ENCODE measurements at regions not wholly inside any gene's neighbourhood (a gene's known extent, or its start where the extent isn't known, plus 50 kb on each side); places are given as distances from the start of the nearest gene placed in this dataset.
A peak's percentile ranks its signal among the peaks of the same experiment; 100 is the strongest.

DNA sequence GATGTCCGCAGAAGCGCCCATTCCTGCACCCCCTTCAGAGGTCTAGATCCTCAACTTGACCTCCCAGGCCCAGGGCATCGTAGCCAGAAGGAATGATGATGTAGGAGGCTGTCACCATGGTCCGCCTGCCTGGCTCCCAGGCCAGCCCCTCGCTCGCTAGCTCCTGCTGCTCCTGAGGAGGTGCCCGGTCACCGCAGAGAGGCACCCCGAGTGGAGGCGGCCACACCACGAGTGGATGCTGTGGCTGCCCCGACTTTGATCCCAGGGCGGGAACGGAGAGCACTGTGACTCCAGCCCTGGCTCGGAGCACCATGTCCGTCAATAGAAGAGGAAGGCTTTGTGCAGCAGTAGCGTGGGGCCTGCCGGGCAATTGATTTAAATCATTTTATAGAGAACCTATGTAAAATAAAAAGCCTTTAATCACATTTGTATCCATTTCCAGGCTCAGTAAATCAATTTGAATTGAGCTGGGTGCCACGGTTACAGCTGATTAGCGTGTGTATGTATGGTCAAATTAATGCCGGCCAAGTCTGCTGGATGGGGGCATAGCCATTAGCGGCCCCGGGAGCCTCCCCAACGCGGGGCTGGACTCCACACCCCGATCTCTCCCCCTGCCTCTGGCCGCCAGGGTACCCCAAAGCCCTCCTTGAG is 122.6 kb upstream of the GSE1 start:
- H3K9me3 ChIP-seq, result no peaks in the 10 kb centered on the region
- no peaks in the 10 kb centered on the region for H3K36me3 ChIP-seq
- no peaks in the 10 kb centered on the region for H3K27me3 ChIP-seq
- no peak overlapping the region for H3K4me3 ChIP-seq
- DNase-seq, result no peak
- peaks cover 6 to 13% of the 10 kb centered on the region in 2 donors for H3K4me1 ChIP-seq
- intact Hi-C loops (cut with DNase I; ENCODE audit: low total_unique reads), result no loop called here
- H3K27ac ChIP-seq, result no peak overlapping the region
- no peak for TF ChIP-seq POLR2A (IDR thresholded peaks at IDR 0.05)
- TF ChIP-seq, protein P1, sequence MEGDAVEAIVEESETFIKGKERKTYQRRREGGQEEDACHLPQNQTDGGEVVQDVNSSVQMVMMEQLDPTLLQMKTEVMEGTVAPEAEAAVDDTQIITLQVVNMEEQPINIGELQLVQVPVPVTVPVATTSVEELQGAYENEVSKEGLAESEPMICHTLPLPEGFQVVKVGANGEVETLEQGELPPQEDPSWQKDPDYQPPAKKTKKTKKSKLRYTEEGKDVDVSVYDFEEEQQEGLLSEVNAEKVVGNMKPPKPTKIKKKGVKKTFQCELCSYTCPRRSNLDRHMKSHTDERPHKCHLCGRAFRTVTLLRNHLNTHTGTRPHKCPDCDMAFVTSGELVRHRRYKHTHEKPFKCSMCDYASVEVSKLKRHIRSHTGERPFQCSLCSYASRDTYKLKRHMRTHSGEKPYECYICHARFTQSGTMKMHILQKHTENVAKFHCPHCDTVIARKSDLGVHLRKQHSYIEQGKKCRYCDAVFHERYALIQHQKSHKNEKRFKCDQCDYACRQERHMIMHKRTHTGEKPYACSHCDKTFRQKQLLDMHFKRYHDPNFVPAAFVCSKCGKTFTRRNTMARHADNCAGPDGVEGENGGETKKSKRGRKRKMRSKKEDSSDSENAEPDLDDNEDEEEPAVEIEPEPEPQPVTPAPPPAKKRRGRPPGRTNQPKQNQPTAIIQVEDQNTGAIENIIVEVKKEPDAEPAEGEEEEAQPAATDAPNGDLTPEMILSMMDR (IDR thresholded peaks at IDR 0.05), result no peak

DNA sequence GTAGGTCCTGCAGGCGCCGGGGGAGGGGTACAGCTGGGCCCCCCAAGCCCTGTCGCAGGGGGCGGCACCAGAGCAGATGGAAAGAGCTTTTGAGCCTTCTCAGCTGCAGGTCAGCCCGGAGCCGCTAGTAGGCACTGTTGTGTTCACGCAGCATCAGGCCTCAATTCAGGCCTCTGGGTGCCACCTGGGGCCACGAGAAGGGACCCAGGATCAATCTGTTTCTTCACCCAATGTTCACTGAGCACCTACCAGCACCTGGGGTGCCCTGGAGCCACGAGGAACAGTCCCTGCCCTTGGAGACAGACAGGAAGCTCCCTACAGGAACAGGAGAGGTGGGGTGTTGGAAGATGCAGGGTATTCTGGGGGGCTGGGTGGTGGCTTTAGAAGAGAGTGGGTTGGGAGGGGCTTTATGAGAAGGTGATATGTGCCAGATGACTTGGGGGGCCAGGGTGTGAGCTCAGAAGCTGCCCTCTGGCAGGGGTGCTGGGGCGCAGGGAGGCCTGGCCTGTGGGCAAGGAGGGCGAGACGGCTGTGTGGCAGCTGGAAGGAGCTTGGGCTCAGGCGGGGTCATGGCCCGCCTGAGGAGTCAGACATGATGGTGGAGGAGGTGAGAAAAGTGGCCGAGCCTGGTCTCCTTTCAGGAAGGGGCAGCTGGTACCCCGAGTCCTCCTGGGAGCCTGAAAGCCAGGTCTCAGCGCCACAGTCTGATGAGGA is 121.9 kb upstream of the GSE1 start:
- Histone ChIP-seq H3K27me3 (no peaks in the 10 kb centered on the region), H3K4me1 (peaks cover 6 to 13% of the 10 kb centered on the region in 2 donors), H3K27ac (no peak overlapping the region), H3K36me3 (no peaks in the 10 kb centered on the region), H3K4me3 (no peak overlapping the region), H3K9me3 (no peaks in the 10 kb centered on the region)
- TF ChIP-seq, protein P1 (IDR thresholded peaks at IDR 0.05), result peak in 1 of 4 experiments; percentile 17
- TF ChIP-seq POLR2A (IDR thresholded peaks at IDR 0.05), result no peak
- intact Hi-C loops (cut with DNase I; ENCODE audit: low total_unique reads), result no loop called here
- no peak for DNase-seq

- H3K4me1 ChIP-seq, result peaks cover 6 to 13% of the 10 kb centered on the region in 2 donors
- H3K9me3 ChIP-seq, result no peaks in the 10 kb centered on the region
- no peaks in the 10 kb centered on the region for H3K36me3 ChIP-seq
- H3K27ac ChIP-seq, result peak overlapping the region in 1 of 2 donors; percentile 32
- H3K27me3 ChIP-seq, result no peaks in the 10 kb centered on the region
- intact Hi-C loops (cut with DNase I; ENCODE audit: low total_unique reads), result no loop called here
- H3K4me3 ChIP-seq, result no peak overlapping the region
- DNase-seq, result peak; percentile 62 to 67
- TF ChIP-seq POLR2A (IDR thresholded peaks at IDR 0.05), result no peak
- TF ChIP-seq, protein P1 (IDR thresholded peaks at IDR 0.05), result no peak
Measured at GRCh38 chr16:85491798-85492294, 121.3 kb upstream of the GSE1 start.

GRCh38 chr16:85492295-85492864 is 120.7 kb upstream of the GSE1 start:
- H3K27ac ChIP-seq, result no peak overlapping the region
- TF ChIP-seq, protein P1 (IDR thresholded peaks at IDR 0.05), result no peak
- TF ChIP-seq POLR2A (IDR thresholded peaks at IDR 0.05), result no peak
- H3K4me3 ChIP-seq, result no peak overlapping the region

GRCh38 chr16:85494315-85494714 is 118.8 kb upstream of the GSE1 start:
- no peaks in the 10 kb centered on the region for H3K27me3 ChIP-seq
- H3K9me3 ChIP-seq, result no peaks in the 10 kb centered on the region
- no peak overlapping the region for H3K4me3 ChIP-seq
- intact Hi-C loops (cut with DNase I; ENCODE audit: low total_unique reads), result no loop called here
- no peaks in the 10 kb centered on the region for H3K36me3 ChIP-seq
- H3K4me1 ChIP-seq, result peaks cover 6 to 13% of the 10 kb centered on the region in 2 donors
- no peak overlapping the region for H3K27ac ChIP-seq
- TF ChIP-seq, protein P1 (IDR thresholded peaks at IDR 0.05), result no peak
- TF ChIP-seq POLR2A (IDR thresholded peaks at IDR 0.05), result no peak
- no peak for DNase-seq

More at GRCh38 chr16:85492295-85492864, 120.7 kb upstream of the GSE1 start:
- Histone ChIP-seq H3K36me3 (no peaks in the 10 kb centered on the region), H3K9me3 (no peaks in the 10 kb centered on the region), H3K27me3 (no peaks in the 10 kb centered on the region), H3K4me1 (peaks cover 6 to 13% of the 10 kb centered on the region in 2 donors)
- DNase-seq, result no peak
- intact Hi-C loops (cut with DNase I; ENCODE audit: low total_unique reads), result no loop called here

Measured in uterus (tissue), 3 donors.